HAP-1 (cell line): ENCODE measurements at regions not wholly inside any gene's neighbourhood (a gene's known extent, or its start where the extent isn't known, plus 50 kb on each side); places are given as distances from the start of the nearest gene placed in this dataset.

Experiments
- DNase-seq, 2 experiments: peaks; one replicate each; pipeline ENCODE4 v3.0.0-alpha.2; 2016 to 2020; ENCODE audit warnings: low spot score in 2 of 2
- H3K27me3 ChIP-seq: fragments of 250-450 bp; sonication (Bioruptor Pico); 2 replicates; pipeline ENCODE4 v1.5.1; 2020; ENCODE audit warnings: low read depth, mild to moderate bottlenecking, moderate library complexity
- H3K36me3 ChIP-seq: fragments of 250-450 bp; sonication (Bioruptor Pico); replicated peaks from 2 replicates; pipeline ENCODE4 v1.5.1; 2020; ENCODE audit warnings: mild to moderate bottlenecking
- H3K4me1 ChIP-seq: fragments of 250-450 bp; sonication (Bioruptor Pico); 2 replicates; pipeline ENCODE4 v1.5.1; 2020; ENCODE audit warnings: mild to moderate bottlenecking
- H3K4me3 ChIP-seq: fragments of 250-450 bp; sonication (Bioruptor Pico); 2 replicates; pipeline ENCODE4 v1.5.1; 2020; ENCODE audit warnings: mild to moderate bottlenecking, moderate library complexity
- H3K9me3 ChIP-seq: fragments of 250-450 bp; sonication (Bioruptor Pico); 2 replicates; pipeline ENCODE4 v1.5.1; 2020; ENCODE audit warnings: mild to moderate bottlenecking, moderate library complexity
- in situ Hi-C: fragments of 300-500 bp; cut with MboI; formaldehyde crosslinking; loops from 3 replicates; pipeline ENCODE4 v1.14.3; 2020; ENCODE audit warnings: low sequenced_read_pairs, inconsistent platforms, mixed read lengths

DNA sequence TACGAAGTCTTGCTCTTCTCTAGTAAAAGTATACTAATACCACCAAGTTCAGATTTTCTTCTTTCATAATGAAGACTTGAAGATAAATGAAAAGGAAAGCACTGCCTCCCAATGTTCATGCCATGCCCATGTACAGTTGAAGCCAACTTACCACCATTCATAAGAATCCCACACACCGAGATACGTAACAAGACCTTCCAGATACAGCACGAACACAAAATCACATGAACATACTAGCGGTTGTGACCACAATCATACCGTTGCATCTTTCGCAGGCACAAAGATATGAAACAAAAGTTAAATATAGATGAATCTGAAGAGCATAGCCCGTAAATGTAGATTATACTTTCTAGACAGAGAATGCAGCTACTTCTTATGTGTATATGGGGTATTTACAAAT is 412.5 kb downstream of the CBLN4 start:
- Histone ChIP-seq H3K4me3 (no peak overlapping the region), H3K36me3 (no peaks in the 10 kb centered on the region), H3K27me3 (no peaks in the 10 kb centered on the region), H3K9me3 (no peaks in the 10 kb centered on the region), H3K4me1 (no peaks in the 10 kb centered on the region)
- no peak for DNase-seq
- in situ Hi-C loops = no loop called here

DNA sequence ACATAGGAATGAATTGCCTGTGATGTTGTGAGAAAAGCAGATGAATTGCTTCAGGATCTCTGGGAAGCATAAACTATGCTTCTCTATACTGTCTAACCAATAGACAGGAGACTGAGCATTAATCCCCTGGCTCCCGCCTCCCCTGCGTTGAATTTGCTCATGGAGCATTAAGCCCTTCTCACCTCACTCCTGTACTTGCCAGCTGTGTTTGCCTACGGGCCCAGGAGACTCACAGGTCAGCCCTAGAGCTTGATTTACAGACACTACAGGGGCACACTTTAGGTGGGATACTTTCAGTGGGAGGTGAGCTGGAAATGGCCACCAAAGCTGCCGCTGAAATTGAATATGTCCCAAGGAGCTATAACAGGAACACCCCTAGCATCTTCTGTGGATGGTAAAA is 418.7 kb downstream of the CBLN4 start:
- H3K4me1 ChIP-seq = no peaks in the 10 kb centered on the region
- no peaks in the 10 kb centered on the region for H3K9me3 ChIP-seq
- no peak for DNase-seq
- in situ Hi-C loops = no loop called here
- H3K36me3 ChIP-seq = no peaks in the 10 kb centered on the region
- H3K4me3 ChIP-seq = no peak overlapping the region
- H3K27me3 ChIP-seq = no peaks in the 10 kb centered on the region

DNA sequence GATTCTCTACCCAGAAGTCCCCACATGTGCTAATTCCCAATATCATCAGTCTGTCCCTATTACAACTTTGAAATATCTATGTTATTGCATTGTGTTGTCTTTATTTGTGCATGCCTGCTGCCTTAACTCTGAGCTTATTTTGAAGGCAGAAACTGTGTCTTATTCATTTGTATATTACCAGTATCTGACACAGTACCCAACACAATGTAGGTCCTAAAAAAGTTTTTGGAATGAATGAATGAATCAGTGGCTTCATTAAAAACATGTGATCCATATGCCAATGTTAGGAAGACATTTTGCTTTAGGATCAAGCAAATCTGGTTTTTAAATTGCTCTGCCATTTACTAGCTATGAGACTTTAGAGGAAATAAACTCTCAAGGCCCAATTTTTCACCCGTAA is 420.4 kb downstream of the CBLN4 start:
- no peaks in the 10 kb centered on the region for H3K4me1 ChIP-seq
- DNase-seq = no peak
- in situ Hi-C loops = no loop called here
- H3K9me3 ChIP-seq = no peaks in the 10 kb centered on the region
- no peaks in the 10 kb centered on the region for H3K27me3 ChIP-seq
- no peaks in the 10 kb centered on the region for H3K36me3 ChIP-seq
- no peak overlapping the region for H3K4me3 ChIP-seq

DNA sequence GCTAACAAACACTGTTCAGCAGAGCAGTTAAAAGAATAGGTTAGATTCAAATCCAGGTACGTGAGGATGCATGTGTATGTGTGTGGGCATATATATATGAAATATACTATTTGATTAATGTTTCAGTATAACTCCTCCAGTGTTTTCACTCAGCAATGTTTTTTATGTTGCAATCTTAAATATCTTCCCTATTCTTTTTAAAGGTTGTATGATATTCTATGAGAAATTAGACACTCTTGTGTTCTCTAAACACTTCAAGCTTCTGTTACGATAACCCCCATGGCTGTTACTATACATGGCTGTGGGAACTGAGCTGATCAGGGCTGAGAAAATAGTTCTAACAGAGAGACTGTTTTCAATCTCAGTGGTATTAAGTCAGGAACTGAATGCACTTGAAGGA is 421.0 kb downstream of the CBLN4 start:
- DNase-seq = no peak
- Histone ChIP-seq H3K4me3 (no peak overlapping the region), H3K9me3 (no peaks in the 10 kb centered on the region), H3K27me3 (no peaks in the 10 kb centered on the region), H3K4me1 (no peaks in the 10 kb centered on the region), H3K36me3 (no peaks in the 10 kb centered on the region)
- in situ Hi-C loops = no loop called here

DNA sequence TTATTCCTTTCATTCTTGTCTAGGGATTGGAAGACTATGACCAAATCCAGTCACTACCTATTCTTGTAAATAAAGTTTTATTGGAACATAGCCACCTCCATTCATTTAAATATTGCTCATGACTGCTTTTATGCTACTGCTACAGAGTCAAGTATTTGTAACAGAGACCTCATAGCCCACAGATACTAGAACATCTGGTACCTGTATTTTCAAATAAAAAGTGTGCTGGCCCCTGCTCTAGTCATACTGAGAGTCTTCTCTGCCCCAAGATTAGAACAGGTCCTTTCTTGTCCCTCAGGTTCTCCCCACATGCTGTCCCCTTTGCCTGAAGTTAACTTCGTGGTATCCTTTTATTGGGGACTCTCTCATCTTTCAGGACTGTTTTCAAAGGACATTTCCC is 422.3 kb downstream of the CBLN4 start:
- Histone ChIP-seq H3K36me3 (no peaks in the 10 kb centered on the region), H3K27me3 (no peaks in the 10 kb centered on the region), H3K4me1 (no peaks in the 10 kb centered on the region), H3K9me3 (no peaks in the 10 kb centered on the region), H3K4me3 (no peak overlapping the region)
- in situ Hi-C loops = no loop called here
- no peak for DNase-seq

DNA sequence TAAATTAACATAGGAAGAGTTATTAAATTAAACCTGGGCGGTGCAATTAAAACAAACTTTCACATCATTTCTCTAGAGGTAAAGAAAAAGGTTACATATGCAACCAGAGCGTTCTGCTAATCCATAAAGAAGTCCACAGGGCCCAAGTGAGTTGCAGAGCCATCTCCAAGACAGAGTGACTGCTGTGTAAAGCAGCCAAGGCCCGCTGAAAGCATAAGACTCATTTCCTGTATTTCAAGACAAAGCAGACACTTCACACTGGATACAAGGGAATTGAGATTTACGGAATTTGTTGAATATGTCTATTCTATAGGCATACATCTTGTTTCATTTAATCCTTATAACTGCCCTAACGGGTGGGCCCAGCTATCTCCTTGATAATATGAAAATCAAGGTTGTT is 422.8 kb downstream of the CBLN4 start:
- in situ Hi-C loops = no loop called here
- no peaks in the 10 kb centered on the region for H3K9me3 ChIP-seq
- no peaks in the 10 kb centered on the region for H3K4me1 ChIP-seq
- no peak for DNase-seq
- no peak overlapping the region for H3K4me3 ChIP-seq
- H3K27me3 ChIP-seq = no peaks in the 10 kb centered on the region
- no peaks in the 10 kb centered on the region for H3K36me3 ChIP-seq

DNA sequence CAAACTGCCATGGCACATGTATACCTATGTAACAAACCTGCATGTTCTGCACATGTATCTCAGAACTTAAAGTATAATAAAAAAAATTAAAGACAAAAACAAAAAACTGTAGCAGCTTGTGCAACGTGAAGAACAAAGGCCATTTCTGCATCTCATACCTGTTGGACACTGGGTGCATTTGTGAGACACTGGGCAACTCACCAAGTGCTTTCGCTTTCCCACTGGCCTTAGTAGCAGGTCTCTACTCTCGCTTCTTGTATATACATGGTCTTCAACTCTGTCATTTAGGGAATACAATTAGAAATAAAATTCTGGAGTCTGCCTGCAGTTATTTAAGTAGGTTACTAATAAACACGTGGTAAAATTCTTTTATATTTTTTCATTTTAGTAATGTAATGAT is 423.8 kb downstream of the CBLN4 start:
- in situ Hi-C loops = no loop called here
- Histone ChIP-seq H3K27me3 (no peaks in the 10 kb centered on the region), H3K4me1 (no peaks in the 10 kb centered on the region), H3K9me3 (no peaks in the 10 kb centered on the region), H3K4me3 (no peak overlapping the region), H3K36me3 (no peaks in the 10 kb centered on the region)
- no peak for DNase-seq

DNA sequence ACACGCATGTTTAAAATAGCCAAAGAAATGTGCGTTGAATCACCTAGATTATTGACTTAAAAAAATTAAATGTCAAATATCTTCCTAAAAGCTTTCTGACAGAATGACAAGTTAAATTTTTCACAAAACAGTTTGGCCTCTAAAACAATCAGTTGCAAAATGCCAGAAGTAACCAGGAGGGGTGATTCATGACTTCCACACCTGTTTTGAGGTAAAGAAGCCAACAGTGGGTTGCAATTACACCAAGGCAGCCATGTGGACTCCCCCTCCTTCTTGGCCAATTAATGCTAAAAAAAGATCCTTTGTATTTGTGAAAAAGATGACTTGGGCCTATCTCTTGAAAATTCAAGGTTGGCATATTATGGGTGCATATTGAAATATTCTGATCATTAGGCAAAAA is 424.8 kb downstream of the CBLN4 start:
- H3K27me3 ChIP-seq = no peaks in the 10 kb centered on the region
- no peak for DNase-seq
- H3K4me3 ChIP-seq = no peak overlapping the region
- no peaks in the 10 kb centered on the region for H3K4me1 ChIP-seq
- no peaks in the 10 kb centered on the region for H3K9me3 ChIP-seq
- in situ Hi-C loops = no loop called here
- no peaks in the 10 kb centered on the region for H3K36me3 ChIP-seq

DNA sequence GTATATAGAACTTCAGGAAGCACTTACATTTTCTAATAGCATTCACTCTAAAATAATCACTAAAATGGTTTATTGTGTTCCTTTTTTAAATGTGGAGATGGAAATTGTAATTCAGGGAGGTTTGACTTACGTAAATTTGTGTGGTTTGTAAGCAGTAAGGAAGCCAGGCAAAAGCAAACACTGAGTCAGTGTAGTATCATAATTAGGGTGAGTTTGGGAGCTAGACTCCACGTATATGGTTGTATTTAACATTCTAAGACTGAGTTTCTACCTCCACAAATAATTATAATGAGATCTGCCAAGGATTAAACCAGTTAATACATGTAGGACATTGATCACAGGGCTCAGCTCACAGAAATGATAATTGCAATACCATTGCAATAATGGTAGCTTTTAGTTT is 425.5 kb downstream of the CBLN4 start:
- no peaks in the 10 kb centered on the region for H3K9me3 ChIP-seq
- DNase-seq = no peak
- H3K27me3 ChIP-seq = no peaks in the 10 kb centered on the region
- H3K4me3 ChIP-seq = no peak overlapping the region
- H3K4me1 ChIP-seq = no peaks in the 10 kb centered on the region
- in situ Hi-C loops = no loop called here
- no peaks in the 10 kb centered on the region for H3K36me3 ChIP-seq

DNA sequence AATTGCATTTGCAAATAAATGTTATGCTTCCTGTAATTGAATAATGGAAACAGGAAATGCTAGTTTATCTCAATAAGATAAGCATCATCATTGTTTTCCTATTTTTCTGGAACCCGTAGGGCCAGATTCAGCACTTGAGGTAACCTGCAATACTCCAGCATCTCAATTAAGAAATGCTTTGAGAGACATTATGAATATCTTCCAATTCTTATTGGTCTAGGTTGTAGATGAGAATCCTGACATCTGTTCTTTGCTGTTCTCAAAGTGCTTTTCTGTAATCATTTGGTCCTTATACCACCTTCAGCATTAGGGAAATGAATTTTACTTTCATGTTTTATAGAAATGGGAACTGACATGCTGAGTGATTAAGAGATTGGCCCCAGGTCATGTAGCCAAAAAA is 428.3 kb downstream of the CBLN4 start:
- no peak for DNase-seq
- Histone ChIP-seq H3K4me3 (no peak overlapping the region), H3K4me1 (no peaks in the 10 kb centered on the region), H3K36me3 (no peaks in the 10 kb centered on the region), H3K27me3 (no peaks in the 10 kb centered on the region), H3K9me3 (no peaks in the 10 kb centered on the region)
- in situ Hi-C loops = no loop called here

DNA sequence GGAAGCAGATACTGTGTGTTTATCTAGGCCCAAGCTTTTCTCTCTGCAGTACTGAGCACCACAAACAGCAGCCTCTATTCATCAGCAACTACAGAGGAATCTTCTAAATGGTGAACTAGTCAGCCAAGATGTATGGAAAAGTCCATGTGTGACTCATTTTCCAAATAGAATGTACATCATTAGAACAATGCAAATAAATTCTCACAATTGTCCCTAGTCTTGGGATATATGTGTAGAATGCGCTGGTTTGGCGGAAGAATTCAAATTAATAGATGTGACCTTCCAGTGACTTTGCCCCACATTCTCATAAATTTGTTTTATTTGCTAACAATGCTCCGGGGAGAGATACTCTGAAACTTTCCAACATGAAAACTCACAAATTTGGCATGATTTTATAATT is 436.2 kb downstream of the CBLN4 start:
- in situ Hi-C loops = no loop called here
- Histone ChIP-seq H3K4me1 (no peaks in the 10 kb centered on the region), H3K27me3 (no peaks in the 10 kb centered on the region), H3K4me3 (no peak overlapping the region), H3K36me3 (no peaks in the 10 kb centered on the region), H3K9me3 (no peaks in the 10 kb centered on the region)
- no peak for DNase-seq

DNA sequence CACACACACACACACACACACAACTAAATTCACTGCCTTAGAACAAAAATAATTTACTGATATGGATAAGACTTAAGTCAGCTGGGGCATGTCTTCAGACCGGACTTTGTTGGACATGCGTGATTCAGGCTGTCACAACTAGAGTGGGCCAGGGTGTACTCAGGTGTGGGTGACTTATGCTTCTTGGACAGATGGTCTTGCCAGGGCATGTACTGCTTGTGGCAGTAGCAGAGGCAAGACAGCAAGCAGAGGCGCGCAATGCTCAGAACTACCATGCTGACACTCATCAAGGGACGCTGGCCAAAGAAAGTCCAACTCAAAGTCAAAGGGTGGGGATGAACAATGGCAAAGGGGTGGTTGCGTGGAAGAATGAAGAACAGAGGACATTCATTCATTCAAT is 437.5 kb downstream of the CBLN4 start:
- H3K27me3 ChIP-seq = no peaks in the 10 kb centered on the region
- no peak overlapping the region for H3K4me3 ChIP-seq
- H3K9me3 ChIP-seq = no peaks in the 10 kb centered on the region
- no peak for DNase-seq
- no peaks in the 10 kb centered on the region for H3K36me3 ChIP-seq
- H3K4me1 ChIP-seq = no peaks in the 10 kb centered on the region
- in situ Hi-C loops = no loop called here

DNA sequence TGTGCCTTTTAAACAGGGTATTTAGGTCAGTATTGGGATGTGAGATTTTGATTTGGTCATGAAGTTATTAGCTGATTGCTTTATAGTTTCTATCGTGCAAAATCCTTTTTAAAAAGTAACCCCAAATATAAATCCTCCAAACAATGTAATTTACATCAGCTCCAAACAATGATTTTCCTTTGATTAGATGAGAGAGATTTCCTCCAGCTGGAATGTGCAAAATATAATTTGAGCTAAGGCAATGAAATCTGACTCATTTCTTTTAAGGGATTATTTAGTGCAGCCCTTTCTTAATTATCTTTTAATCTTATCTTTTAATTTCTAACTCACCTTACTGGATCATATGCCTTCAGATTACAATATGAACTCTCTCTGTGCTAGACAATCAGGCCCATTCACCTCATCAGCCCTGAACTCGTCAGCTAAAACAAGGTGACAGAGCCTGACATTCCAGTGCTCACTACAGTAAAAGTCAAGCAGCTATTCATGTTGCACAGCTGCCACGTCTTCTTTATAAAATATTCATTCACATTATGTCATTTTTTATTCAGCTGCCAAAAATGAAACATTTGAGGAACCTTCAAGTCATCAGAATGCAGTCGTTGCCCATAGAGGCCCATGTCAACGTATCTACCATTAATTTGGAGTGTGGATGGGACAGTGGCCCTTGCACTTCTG is 440.1 kb downstream of the CBLN4 start:
- Histone ChIP-seq H3K9me3 (no peaks in the 10 kb centered on the region), H3K36me3 (no peaks in the 10 kb centered on the region), H3K4me3 (no peak overlapping the region), H3K4me1 (no peaks in the 10 kb centered on the region), H3K27me3 (no peaks in the 10 kb centered on the region)
- no peak for DNase-seq
- in situ Hi-C loops = no loop called here

DNA sequence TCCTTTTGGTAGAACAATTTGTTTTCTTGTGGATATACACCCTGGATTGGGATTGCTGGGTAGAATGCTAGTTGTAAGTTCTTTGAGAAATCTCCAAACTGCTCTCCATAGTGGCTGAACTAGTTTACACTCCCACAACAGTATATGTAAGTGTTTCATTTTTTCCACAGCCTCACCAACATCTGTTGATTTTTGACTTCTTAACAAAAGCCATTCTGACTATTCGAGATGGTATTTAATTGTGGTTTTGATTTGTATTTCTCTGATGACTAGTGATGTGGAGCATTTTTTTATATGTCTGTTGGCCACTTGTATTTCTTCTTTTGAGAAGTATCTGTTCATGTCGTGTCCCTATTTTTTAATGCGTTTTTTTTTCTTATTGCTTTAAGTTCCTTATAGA is 444.1 kb downstream of the CBLN4 start:
- Histone ChIP-seq H3K27me3 (no peaks in the 10 kb centered on the region), H3K4me3 (no peak overlapping the region), H3K9me3 (no peaks in the 10 kb centered on the region), H3K36me3 (no peaks in the 10 kb centered on the region), H3K4me1 (no peaks in the 10 kb centered on the region)
- no peak for DNase-seq
- in situ Hi-C loops = no loop called here

DNA sequence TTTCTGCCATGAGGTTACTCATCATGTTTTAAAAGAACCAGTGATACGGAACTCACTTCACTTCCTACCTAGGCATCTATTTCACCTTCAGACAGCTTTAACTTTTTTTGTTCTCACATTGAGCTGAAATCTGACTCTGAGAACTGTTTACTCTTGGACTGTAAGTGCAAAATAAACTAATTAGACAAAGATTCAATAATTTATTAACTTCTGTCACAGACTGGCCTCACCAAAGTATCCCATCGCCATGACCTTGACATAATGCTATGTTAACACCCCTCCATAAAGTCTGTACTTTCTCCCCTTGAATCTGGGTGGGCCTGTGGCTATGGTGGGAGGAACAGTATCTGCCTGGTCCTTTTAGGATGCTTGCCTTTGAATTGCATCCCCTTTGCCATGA is 448.1 kb downstream of the CBLN4 start:
- H3K36me3 ChIP-seq = no peaks in the 10 kb centered on the region
- DNase-seq = no peak
- H3K9me3 ChIP-seq = no peaks in the 10 kb centered on the region
- no peaks in the 10 kb centered on the region for H3K27me3 ChIP-seq
- H3K4me1 ChIP-seq = no peaks in the 10 kb centered on the region
- in situ Hi-C loops = no loop called here
- no peak overlapping the region for H3K4me3 ChIP-seq
